SK-N-SH (cell line): ENCODE measurements at regions not wholly inside any gene's neighbourhood (a gene's known extent, or its start where the extent isn't known, plus 50 kb on each side); places are given as distances from the start of the nearest gene placed in this dataset.

ENCODE experiments used
- ELF1 ChIP-seq: IDR thresholded peaks from 2 replicates; pipeline ENCODE4 v1.4.0; 2012
- EZH2phosphoT487 ChIP-seq: fragments of 200-600 bp; sonication (generic); IDR thresholded peaks from 2 replicates; pipeline ENCODE4 v1.6.1; 2017; ENCODE audit warnings: low read depth, mixed run types, mild to moderate bottlenecking, antibody characterized with exemption, moderate library complexity, borderline replicate concordance
- FOXJ3 ChIP-seq: sonication (generic); formaldehyde crosslinking; IDR thresholded peaks from 2 replicates; pipeline ENCODE4 v1.5.1; 2020; ENCODE audit warnings: mild to moderate bottlenecking, missing genetic modification reagents
- GABPA ChIP-seq: IDR thresholded peaks from 2 replicates; pipeline ENCODE4 v1.4.0; 2012; ENCODE audit warnings: low read depth, mild to moderate bottlenecking
- MXI1 ChIP-seq: IDR thresholded peaks from 2 replicates; pipeline ENCODE4 v1.6.1; 2012; ENCODE audit warnings: mild to moderate bottlenecking, low read depth, low read length, improper control_type of control experiment
- POLR2AphosphoS5 ChIP-seq: IDR thresholded peaks from 2 replicates; pipeline ENCODE4 v1.6.1; 2012; ENCODE audit warnings: low read depth, low read length
- SMC3 ChIP-seq: IDR thresholded peaks from 2 replicates; pipeline ENCODE4 v1.6.1; 2012; ENCODE audit warnings: low read depth, low read length, improper control_type of control experiment
- TAF1 ChIP-seq: IDR thresholded peaks from 2 replicates; pipeline ENCODE4 v1.6.1; 2012; ENCODE audit warnings: low read depth, mild to moderate bottlenecking, low read length, moderate library complexity, borderline replicate concordance
- TF ChIP-seq, protein P1 (sequence below): fragments of 200-600 bp; sonication (generic); IDR thresholded peaks from 2 replicates; pipeline ENCODE4 v1.6.1; 2017; ENCODE audit warnings: antibody characterized with exemption, mild to moderate bottlenecking, moderate library complexity
- TF ChIP-seq, protein P2 (sequence below): IDR thresholded peaks from 2 replicates; pipeline ENCODE4 v1.4.0; 2012; ENCODE audit warnings: low read depth, borderline replicate concordance
- TF ChIP-seq, protein P3 (sequence below): fragments of 150-350 bp; IDR thresholded peaks from 2 replicates; pipeline ENCODE4 v1.6.1; 2016; ENCODE audit warnings: mild to moderate bottlenecking, low read depth, low read length

DNA sequence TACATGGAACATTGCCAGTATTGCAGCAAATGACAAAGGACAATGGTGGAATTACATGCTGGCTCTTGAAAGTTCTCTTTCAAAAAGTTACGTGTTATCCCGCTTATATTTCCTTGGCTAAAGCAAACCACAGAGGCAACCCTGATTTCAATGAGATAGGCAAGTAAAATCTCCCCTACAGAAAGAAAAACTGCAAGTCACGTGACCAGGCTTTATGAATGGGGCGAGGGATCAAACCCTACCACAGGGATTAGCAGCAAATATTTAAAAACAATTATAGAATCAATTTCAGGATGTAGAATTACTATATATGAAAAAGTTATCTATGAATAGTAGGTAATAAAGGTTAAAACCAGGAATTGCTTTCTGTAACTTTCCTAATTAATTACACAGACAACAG is 603.4 kb upstream of the GBE1 start:
- TF ChIP-seq, protein P1, sequence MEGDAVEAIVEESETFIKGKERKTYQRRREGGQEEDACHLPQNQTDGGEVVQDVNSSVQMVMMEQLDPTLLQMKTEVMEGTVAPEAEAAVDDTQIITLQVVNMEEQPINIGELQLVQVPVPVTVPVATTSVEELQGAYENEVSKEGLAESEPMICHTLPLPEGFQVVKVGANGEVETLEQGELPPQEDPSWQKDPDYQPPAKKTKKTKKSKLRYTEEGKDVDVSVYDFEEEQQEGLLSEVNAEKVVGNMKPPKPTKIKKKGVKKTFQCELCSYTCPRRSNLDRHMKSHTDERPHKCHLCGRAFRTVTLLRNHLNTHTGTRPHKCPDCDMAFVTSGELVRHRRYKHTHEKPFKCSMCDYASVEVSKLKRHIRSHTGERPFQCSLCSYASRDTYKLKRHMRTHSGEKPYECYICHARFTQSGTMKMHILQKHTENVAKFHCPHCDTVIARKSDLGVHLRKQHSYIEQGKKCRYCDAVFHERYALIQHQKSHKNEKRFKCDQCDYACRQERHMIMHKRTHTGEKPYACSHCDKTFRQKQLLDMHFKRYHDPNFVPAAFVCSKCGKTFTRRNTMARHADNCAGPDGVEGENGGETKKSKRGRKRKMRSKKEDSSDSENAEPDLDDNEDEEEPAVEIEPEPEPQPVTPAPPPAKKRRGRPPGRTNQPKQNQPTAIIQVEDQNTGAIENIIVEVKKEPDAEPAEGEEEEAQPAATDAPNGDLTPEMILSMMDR: no peak
- TF ChIP-seq, protein P2, sequence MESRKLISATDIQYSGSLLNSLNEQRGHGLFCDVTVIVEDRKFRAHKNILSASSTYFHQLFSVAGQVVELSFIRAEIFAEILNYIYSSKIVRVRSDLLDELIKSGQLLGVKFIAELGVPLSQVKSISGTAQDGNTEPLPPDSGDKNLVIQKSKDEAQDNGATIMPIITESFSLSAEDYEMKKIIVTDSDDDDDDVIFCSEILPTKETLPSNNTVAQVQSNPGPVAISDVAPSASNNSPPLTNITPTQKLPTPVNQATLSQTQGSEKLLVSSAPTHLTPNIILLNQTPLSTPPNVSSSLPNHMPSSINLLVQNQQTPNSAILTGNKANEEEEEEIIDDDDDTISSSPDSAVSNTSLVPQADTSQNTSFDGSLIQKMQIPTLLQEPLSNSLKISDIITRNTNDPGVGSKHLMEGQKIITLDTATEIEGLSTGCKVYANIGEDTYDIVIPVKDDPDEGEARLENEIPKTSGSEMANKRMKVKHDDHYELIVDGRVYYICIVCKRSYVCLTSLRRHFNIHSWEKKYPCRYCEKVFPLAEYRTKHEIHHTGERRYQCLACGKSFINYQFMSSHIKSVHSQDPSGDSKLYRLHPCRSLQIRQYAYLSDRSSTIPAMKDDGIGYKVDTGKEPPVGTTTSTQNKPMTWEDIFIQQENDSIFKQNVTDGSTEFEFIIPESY: no peak
- TF ChIP-seq GABPA: no peak
- no peak for TF ChIP-seq EZH2phosphoT487
- no peak for TF ChIP-seq ELF1
- no peak for TF ChIP-seq SMC3
- TF ChIP-seq TAF1: no peak
- TF ChIP-seq MXI1: no peak
- no peak for TF ChIP-seq POLR2AphosphoS5
- TF ChIP-seq, protein P3, sequence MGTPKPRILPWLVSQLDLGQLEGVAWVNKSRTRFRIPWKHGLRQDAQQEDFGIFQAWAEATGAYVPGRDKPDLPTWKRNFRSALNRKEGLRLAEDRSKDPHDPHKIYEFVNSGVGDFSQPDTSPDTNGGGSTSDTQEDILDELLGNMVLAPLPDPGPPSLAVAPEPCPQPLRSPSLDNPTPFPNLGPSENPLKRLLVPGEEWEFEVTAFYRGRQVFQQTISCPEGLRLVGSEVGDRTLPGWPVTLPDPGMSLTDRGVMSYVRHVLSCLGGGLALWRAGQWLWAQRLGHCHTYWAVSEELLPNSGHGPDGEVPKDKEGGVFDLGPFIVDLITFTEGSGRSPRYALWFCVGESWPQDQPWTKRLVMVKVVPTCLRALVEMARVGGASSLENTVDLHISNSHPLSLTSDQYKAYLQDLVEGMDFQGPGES: no peak
- no peak for TF ChIP-seq FOXJ3 (CRISPR knock-in tag)
